ENCODE measurements at regions not wholly inside any gene's neighbourhood (a gene's known extent, or its start where the extent isn't known, plus 50 kb on each side); places are given as distances from the start of the nearest gene placed in this dataset.

GRCh38 chr6:56359201-56359899 lies 112.0 kb upstream of the COL21A1 start:
- BruUV-seq (replicated peaks) = no TSS peak
- Mint-ChIP-seq H3K9me3 (ENCODE audit: low read depth, unreplicated experiment) (peaks cover 2% of the 10 kb centered on the region), H3K27ac (ENCODE audit: unreplicated experiment) (no peak overlapping the region), H3K4me1 (ENCODE audit: low read depth, unreplicated experiment) (no peaks in the 10 kb centered on the region), H3K4me3 (ENCODE audit: low read depth, unreplicated experiment) (no peak overlapping the region), H3K36me3 (ENCODE audit: insufficient read depth, unreplicated experiment) (no peaks in the 10 kb centered on the region), H3K27me3 (ENCODE audit: unreplicated experiment) (no peaks in the 10 kb centered on the region)
- peak; percentile 65 for TF ChIP-seq CTCF (IDR thresholded peaks at IDR 0.05; ENCODE audit: unreplicated experiment)
- peak; percentile 65 for DNase-seq
- CTCF ChIA-PET = no interaction called here
- intact Hi-C loops (cut with micrococcal nuclease; ENCODE audit: unreplicated experiment) = loop anchor here (1.0 to 5.0 kb wide), 5 partner anchors 47 to 234 kb away; no protein-coding TSS in a partner anchor

- peaks cover 8% of the 10 kb centered on the region for H3K9me3 Mint-ChIP-seq (ENCODE audit: low read depth, unreplicated experiment)
- H3K27ac Mint-ChIP-seq (ENCODE audit: unreplicated experiment) = no peak overlapping the region
Observed at GRCh38 chr6:56357616-56358373, 110.4 kb upstream of the COL21A1 start.

GRCh38 chr6:56356426-56356825 lies 109.0 kb upstream of the COL21A1 start:
- DNase-seq = no peak

More at GRCh38 chr6:56357616-56358373, 110.4 kb upstream of the COL21A1 start:
- no TSS peak for BruUV-seq (replicated peaks)
- no peaks in the 10 kb centered on the region for H3K4me1 Mint-ChIP-seq (ENCODE audit: low read depth, unreplicated experiment)
- no peak for TF ChIP-seq CTCF (IDR thresholded peaks at IDR 0.05; ENCODE audit: unreplicated experiment)
- no peaks in the 10 kb centered on the region for H3K27me3 Mint-ChIP-seq (ENCODE audit: unreplicated experiment)
- H3K36me3 Mint-ChIP-seq (ENCODE audit: insufficient read depth, unreplicated experiment) = no peaks in the 10 kb centered on the region
- CTCF ChIA-PET = no interaction called here
- no peak overlapping the region for H3K4me3 Mint-ChIP-seq (ENCODE audit: low read depth, unreplicated experiment)
- intact Hi-C loops (cut with micrococcal nuclease; ENCODE audit: unreplicated experiment) = loop anchor here (5.0 kb wide), 3 partner anchors 45 to 190 kb away; no protein-coding TSS in a partner anchor
- no peak for DNase-seq

GRCh38 chr6:56353860-56354259 lies 106.5 kb upstream of the COL21A1 start:
- Mint-ChIP-seq H3K27me3 (ENCODE audit: unreplicated experiment) (no peaks in the 10 kb centered on the region), H3K4me1 (ENCODE audit: low read depth, unreplicated experiment) (no peaks in the 10 kb centered on the region), H3K9me3 (ENCODE audit: low read depth, unreplicated experiment) (peaks cover 8% of the 10 kb centered on the region), H3K36me3 (ENCODE audit: insufficient read depth, unreplicated experiment) (no peaks in the 10 kb centered on the region), H3K27ac (ENCODE audit: unreplicated experiment) (no peak overlapping the region), H3K4me3 (ENCODE audit: low read depth, unreplicated experiment) (no peak overlapping the region)
- intact Hi-C loops (cut with micrococcal nuclease; ENCODE audit: unreplicated experiment) = no loop called here
- no peak for DNase-seq
- CTCF ChIA-PET = no interaction called here
- BruUV-seq (replicated peaks) = no TSS peak
- TF ChIP-seq CTCF (IDR thresholded peaks at IDR 0.05; ENCODE audit: unreplicated experiment) = no peak

More at GRCh38 chr6:56356426-56356825, 109.0 kb upstream of the COL21A1 start:
- H3K4me3 Mint-ChIP-seq (ENCODE audit: low read depth, unreplicated experiment) = no peak overlapping the region
- no peak for TF ChIP-seq CTCF (IDR thresholded peaks at IDR 0.05; ENCODE audit: unreplicated experiment)
- H3K4me1 Mint-ChIP-seq (ENCODE audit: low read depth, unreplicated experiment) = no peaks in the 10 kb centered on the region
- no peak overlapping the region for H3K27ac Mint-ChIP-seq (ENCODE audit: unreplicated experiment)
- no peaks in the 10 kb centered on the region for H3K36me3 Mint-ChIP-seq (ENCODE audit: insufficient read depth, unreplicated experiment)
- intact Hi-C loops (cut with micrococcal nuclease; ENCODE audit: unreplicated experiment) = loop anchor here (5.0 kb wide), 3 partner anchors 44 to 191 kb away; no protein-coding TSS in a partner anchor
- CTCF ChIA-PET = interaction anchor here (0.6 kb wide), 1 partner anchor 662 kb away, joined by 4 read pairs; no protein-coding TSS in a partner anchor
- H3K27me3 Mint-ChIP-seq (ENCODE audit: unreplicated experiment) = no peaks in the 10 kb centered on the region
- no TSS peak for BruUV-seq (replicated peaks)
- H3K9me3 Mint-ChIP-seq (ENCODE audit: low read depth, unreplicated experiment) = peaks cover 8% of the 10 kb centered on the region

Data from Calu3 (cell line).